HAP-1 (cell line): ENCODE measurements at regions not wholly inside any gene's neighbourhood (a gene's known extent, or its start where the extent isn't known, plus 50 kb on each side); places are given as distances from the start of the nearest gene placed in this dataset.

Source experiments
- DNase-seq, 2 experiments: peaks; one replicate each; pipeline ENCODE4 v3.0.0-alpha.2; 2016 to 2020; ENCODE audit warnings: low spot score in 2 of 2
- H3K27me3 ChIP-seq: fragments of 250-450 bp; sonication (Bioruptor Pico); 2 replicates; pipeline ENCODE4 v1.5.1; 2020; ENCODE audit warnings: low read depth, mild to moderate bottlenecking, moderate library complexity
- H3K36me3 ChIP-seq: fragments of 250-450 bp; sonication (Bioruptor Pico); replicated peaks from 2 replicates; pipeline ENCODE4 v1.5.1; 2020; ENCODE audit warnings: mild to moderate bottlenecking
- H3K4me1 ChIP-seq: fragments of 250-450 bp; sonication (Bioruptor Pico); 2 replicates; pipeline ENCODE4 v1.5.1; 2020; ENCODE audit warnings: mild to moderate bottlenecking
- H3K4me3 ChIP-seq: fragments of 250-450 bp; sonication (Bioruptor Pico); 2 replicates; pipeline ENCODE4 v1.5.1; 2020; ENCODE audit warnings: mild to moderate bottlenecking, moderate library complexity
- H3K9me3 ChIP-seq: fragments of 250-450 bp; sonication (Bioruptor Pico); 2 replicates; pipeline ENCODE4 v1.5.1; 2020; ENCODE audit warnings: mild to moderate bottlenecking, moderate library complexity
- in situ Hi-C: fragments of 300-500 bp; cut with MboI; formaldehyde crosslinking; loops from 3 replicates; pipeline ENCODE4 v1.14.3; 2020; ENCODE audit warnings: low sequenced_read_pairs, inconsistent platforms, mixed read lengths

DNA sequence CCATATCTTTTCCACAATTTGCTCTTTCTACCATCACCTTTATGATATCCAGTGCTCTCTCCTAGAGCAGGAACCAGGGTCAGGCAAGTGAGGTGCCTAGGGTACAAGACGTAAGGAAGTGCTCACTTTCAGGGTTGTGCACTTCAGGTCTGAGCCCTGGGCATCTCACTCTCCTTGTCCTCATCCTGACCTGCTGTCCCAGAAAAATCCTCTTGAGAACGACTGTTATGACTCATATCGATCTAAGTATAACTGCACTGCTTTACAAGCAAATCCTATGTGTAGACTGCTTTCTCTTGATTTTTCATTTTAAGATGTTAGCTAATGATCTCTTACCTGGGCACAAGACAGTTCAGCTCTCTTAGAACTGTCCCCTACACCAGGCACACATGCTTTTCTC, 100.1 kb downstream of the TMEM100 start:
- H3K36me3 ChIP-seq, result no peaks in the 10 kb centered on the region
- in situ Hi-C loops, result no loop called here
- no peak for DNase-seq
- no peaks in the 10 kb centered on the region for H3K4me1 ChIP-seq
- no peaks in the 10 kb centered on the region for H3K9me3 ChIP-seq
- no peak overlapping the region for H3K4me3 ChIP-seq
- H3K27me3 ChIP-seq, result no peaks in the 10 kb centered on the region

- no peaks in the 10 kb centered on the region for H3K4me1 ChIP-seq
- no peaks in the 10 kb centered on the region for H3K27me3 ChIP-seq
- H3K4me3 ChIP-seq, result no peak overlapping the region
- in situ Hi-C loops, result no loop called here
- H3K9me3 ChIP-seq, result no peaks in the 10 kb centered on the region
- no peaks in the 10 kb centered on the region for H3K36me3 ChIP-seq
- no peak for DNase-seq
Measured at GRCh38 chr17:55620945-55621344, 101.7 kb downstream of the TMEM100 start.

- H3K27me3 ChIP-seq, result no peaks in the 10 kb centered on the region
- H3K36me3 ChIP-seq, result no peaks in the 10 kb centered on the region
- no peaks in the 10 kb centered on the region for H3K4me1 ChIP-seq
- no peak overlapping the region for H3K4me3 ChIP-seq
- in situ Hi-C loops, result no loop called here
- DNase-seq, result no peak
- H3K9me3 ChIP-seq, result no peaks in the 10 kb centered on the region
Measured at GRCh38 chr17:55620023-55620422, 102.6 kb downstream of the TMEM100 start.

DNA sequence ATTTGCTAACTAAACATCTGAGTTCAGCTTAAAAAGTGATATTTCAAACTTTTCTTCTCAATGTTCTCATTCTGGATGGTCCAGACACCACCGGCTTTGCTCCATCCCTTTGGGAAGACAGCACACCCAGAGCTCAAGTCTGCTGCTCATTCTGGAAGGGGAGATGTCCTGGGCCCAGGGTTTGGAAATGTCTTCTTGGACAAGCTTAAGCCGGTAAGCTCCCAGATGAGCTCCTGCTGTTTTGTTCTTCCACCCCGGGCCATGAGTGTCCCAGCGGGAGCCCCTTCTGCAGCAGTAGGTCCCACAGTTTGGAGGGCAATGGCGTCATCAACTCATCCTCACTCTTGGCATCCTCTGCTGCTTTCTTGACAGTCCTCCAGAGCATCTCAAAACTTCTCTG, 105.2 kb downstream of the TMEM100 start:
- no peaks in the 10 kb centered on the region for H3K36me3 ChIP-seq
- H3K4me3 ChIP-seq, result no peak overlapping the region
- H3K9me3 ChIP-seq, result no peaks in the 10 kb centered on the region
- DNase-seq, result no peak
- in situ Hi-C loops, result no loop called here
- H3K27me3 ChIP-seq, result no peaks in the 10 kb centered on the region
- no peaks in the 10 kb centered on the region for H3K4me1 ChIP-seq

DNA sequence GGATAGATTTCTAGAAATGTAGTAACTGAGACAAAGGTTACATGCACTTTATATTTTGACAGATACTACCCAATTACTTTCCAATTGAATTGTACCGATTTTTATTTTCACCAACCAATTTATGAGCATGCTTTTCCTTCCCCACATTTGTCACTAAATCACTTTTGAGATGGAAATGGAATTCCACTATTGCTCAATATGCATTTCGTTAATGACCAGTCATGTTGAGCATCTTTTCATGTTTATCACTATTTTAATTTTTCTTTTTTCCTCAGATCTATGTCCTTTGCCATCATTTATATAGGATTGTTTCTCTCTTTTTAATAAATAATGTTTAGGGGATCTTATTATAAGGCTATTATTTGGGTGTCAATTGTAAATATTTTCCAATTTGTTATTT, 102.8 kb upstream of the SMIM36 start:
- H3K4me1 ChIP-seq, result no peaks in the 10 kb centered on the region
- no peak for DNase-seq
- H3K36me3 ChIP-seq, result no peaks in the 10 kb centered on the region
- no peaks in the 10 kb centered on the region for H3K27me3 ChIP-seq
- in situ Hi-C loops, result no loop called here
- no peaks in the 10 kb centered on the region for H3K9me3 ChIP-seq
- H3K4me3 ChIP-seq, result no peak overlapping the region

- H3K4me1 ChIP-seq, result no peaks in the 10 kb centered on the region
Measured at GRCh38 chr17:55612691-55613141, 101.5 kb upstream of the SMIM36 start.

GRCh38 chr17:55607731-55608341, 96.6 kb upstream of the SMIM36 start:
- Histone ChIP-seq H3K27me3 (no peaks in the 10 kb centered on the region), H3K36me3 (no peaks in the 10 kb centered on the region), H3K4me1 (no peaks in the 10 kb centered on the region), H3K4me3 (no peak overlapping the region), H3K9me3 (no peaks in the 10 kb centered on the region)
- in situ Hi-C loops, result no loop called here
- no peak for DNase-seq

More at GRCh38 chr17:55612691-55613141, 101.5 kb upstream of the SMIM36 start:
- Histone ChIP-seq H3K9me3 (no peaks in the 10 kb centered on the region), H3K36me3 (no peaks in the 10 kb centered on the region), H3K27me3 (no peaks in the 10 kb centered on the region), H3K4me3 (no peak overlapping the region)
- in situ Hi-C loops, result no loop called here
- no peak for DNase-seq

GRCh38 chr17:55606488-55606815, 95.2 kb upstream of the SMIM36 start:
- Histone ChIP-seq H3K4me3 (no peak overlapping the region), H3K27me3 (no peaks in the 10 kb centered on the region), H3K9me3 (no peaks in the 10 kb centered on the region), H3K4me1 (no peaks in the 10 kb centered on the region), H3K36me3 (no peaks in the 10 kb centered on the region)
- in situ Hi-C loops, result no loop called here
- DNase-seq, result no peak

DNA sequence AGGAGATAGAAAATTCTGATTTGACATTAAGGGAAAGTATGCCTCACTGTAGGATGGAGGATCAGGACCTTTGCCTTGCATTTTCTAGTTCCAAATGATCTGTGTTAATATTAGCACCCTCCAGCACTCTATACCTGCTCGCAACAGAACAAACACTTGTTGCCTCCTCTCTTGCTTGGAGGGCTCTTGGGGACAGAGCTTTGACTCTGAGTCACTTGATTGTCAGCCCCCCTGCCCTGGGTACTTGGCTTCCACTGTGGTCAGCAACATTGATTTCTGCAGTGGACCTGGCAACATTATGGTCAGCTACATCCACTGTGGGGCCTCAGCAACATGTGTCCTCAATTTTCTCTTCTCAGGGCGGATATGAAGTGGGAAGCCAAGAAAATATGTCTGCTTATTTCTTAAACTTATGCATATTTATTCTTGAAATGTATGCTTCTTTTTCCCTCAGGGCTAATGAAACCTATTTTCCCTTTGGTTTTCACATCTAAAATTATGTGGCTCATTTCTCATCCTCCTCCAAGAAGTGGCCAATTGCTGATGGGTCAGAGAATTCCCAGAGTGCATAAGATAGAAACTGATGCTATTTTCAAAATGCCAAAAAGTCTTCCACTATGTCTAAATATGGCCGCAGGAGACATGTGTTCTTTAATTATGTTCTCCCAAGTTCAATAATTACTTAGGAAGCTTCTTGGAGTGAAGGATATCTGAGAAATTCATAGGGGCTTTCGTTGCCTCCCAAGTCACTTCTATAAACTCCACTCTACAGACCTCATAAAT, 94.6 kb upstream of the SMIM36 start:
- Histone ChIP-seq H3K27me3 (no peaks in the 10 kb centered on the region), H3K4me1 (no peaks in the 10 kb centered on the region), H3K4me3 (no peak overlapping the region), H3K9me3 (no peaks in the 10 kb centered on the region), H3K36me3 (no peaks in the 10 kb centered on the region)
- in situ Hi-C loops, result no loop called here
- no peak for DNase-seq

DNA sequence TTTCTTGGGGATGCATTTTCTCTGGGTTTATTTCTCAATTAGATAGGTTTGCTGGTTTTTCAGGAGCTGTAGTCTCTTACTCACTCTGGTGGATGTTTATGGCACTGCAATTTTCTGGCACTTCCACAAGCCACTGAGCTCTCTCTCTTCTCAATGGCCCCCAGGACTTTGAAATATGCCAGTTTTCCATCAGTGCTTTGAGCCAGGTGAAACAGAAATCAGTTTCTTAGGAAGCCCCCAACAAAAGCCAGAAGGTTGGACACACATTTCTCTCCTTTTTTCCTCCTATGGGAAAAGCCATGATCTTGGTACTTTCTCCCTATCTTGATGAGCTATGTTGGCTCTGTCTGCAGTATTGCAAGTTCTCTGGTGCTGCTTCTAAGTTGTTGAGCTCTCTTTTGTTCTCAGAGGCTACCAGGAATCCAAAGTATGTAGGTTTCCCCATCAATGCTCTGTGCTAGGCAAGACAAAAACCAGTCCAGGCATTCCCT, 90.7 kb upstream of the SMIM36 start:
- peak; percentile 39 to 42 for DNase-seq

DNA sequence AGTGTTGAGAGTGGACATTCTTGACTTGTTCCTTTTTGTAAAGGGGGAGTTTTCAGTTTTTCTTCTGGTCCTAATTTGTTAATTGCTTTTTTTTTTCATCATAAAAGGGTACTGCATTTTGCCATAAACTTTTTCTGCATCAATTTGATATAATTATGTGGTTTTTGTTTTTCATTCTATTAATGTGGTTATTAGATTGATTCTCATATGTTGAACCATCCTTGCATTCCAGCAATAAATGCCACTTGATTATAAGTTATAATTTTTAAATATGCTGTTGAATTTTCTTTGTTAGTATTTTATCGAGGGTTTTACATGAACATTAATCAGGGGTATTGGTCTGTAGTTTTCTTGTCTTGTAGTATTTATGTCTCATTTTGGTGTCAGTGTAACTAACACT, 87.2 kb upstream of the SMIM36 start:
- Histone ChIP-seq H3K4me3 (no peak overlapping the region), H3K27me3 (no peaks in the 10 kb centered on the region), H3K9me3 (no peaks in the 10 kb centered on the region), H3K36me3 (no peaks in the 10 kb centered on the region; the same call in 1 of the 2 replicates), H3K4me1 (no peaks in the 10 kb centered on the region)
- DNase-seq, result no peak
- in situ Hi-C loops, result no loop called here

More for the DNA sequence above, 90.7 kb upstream of the SMIM36 start:
- H3K27me3 ChIP-seq, result no peaks in the 10 kb centered on the region
- no peaks in the 10 kb centered on the region for H3K4me1 ChIP-seq
- in situ Hi-C loops, result no loop called here
- no peaks in the 10 kb centered on the region for H3K9me3 ChIP-seq
- no peak overlapping the region for H3K4me3 ChIP-seq
- H3K36me3 ChIP-seq, result no peaks in the 10 kb centered on the region; the same call in 1 of the 2 replicates

- no peaks in the 10 kb centered on the region for H3K27me3 ChIP-seq
- no peak overlapping the region for H3K4me3 ChIP-seq
- no peaks in the 10 kb centered on the region for H3K4me1 ChIP-seq
- in situ Hi-C loops, result no loop called here
- H3K36me3 ChIP-seq, result no peaks in the 10 kb centered on the region
- no peaks in the 10 kb centered on the region for H3K9me3 ChIP-seq
- DNase-seq, result no peak
Measured at GRCh38 chr17:55588446-55589242, 77.4 kb upstream of the SMIM36 start.

- Histone ChIP-seq H3K27me3 (no peaks in the 10 kb centered on the region), H3K36me3 (no peaks in the 10 kb centered on the region), H3K9me3 (no peaks in the 10 kb centered on the region), H3K4me1 (no peaks in the 10 kb centered on the region), H3K4me3 (no peak overlapping the region)
- in situ Hi-C loops, result no loop called here
- no peak for DNase-seq
Measured at GRCh38 chr17:55587608-55588139, 76.4 kb upstream of the SMIM36 start.

- no peaks in the 10 kb centered on the region for H3K36me3 ChIP-seq
- H3K9me3 ChIP-seq, result no peaks in the 10 kb centered on the region
- no peaks in the 10 kb centered on the region; the same call in 1 of the 2 replicates for H3K27me3 ChIP-seq
- DNase-seq, result no peak
- no peak overlapping the region for H3K4me3 ChIP-seq
- H3K4me1 ChIP-seq, result no peaks in the 10 kb centered on the region
- in situ Hi-C loops, result no loop called here
Measured at GRCh38 chr17:55585629-55586028, 74.4 kb upstream of the SMIM36 start.
